Progenitor cell of endocrine pancreas (in vitro differentiated cells): ENCODE measurements at regions not wholly inside any gene's neighbourhood (a gene's known extent, or its start where the extent isn't known, plus 50 kb on each side); places are given as distances from the start of the nearest gene placed in this dataset.

ENCODE experiments used
- DNase-seq: peaks from one replicate; pipeline ENCODE4 v3.0.0; 2021; ENCODE audit warnings: low spot score; ENCODE audit not compliant: unreplicated experiment
- H3K27ac Mint-ChIP-seq: 2 replicates; pipeline ENCODE4 v1.8.0; 2021; ENCODE audit warnings: mild to moderate bottlenecking, moderate library complexity, mixed read lengths
- H3K27me3 Mint-ChIP-seq: 2 replicates; pipeline ENCODE4 v1.8.0; 2021; ENCODE audit warnings: mixed read lengths
- H3K36me3 Mint-ChIP-seq: 2 replicates; pipeline ENCODE4 v1.8.0; 2022; ENCODE audit warnings: mixed read lengths; ENCODE audit not compliant: insufficient read depth
- H3K4me1 Mint-ChIP-seq: 2 replicates; pipeline ENCODE4 v1.8.0; 2021; ENCODE audit warnings: low read depth, mixed read lengths
- H3K4me3 Mint-ChIP-seq: 2 replicates; pipeline ENCODE4 v1.8.0; 2021; ENCODE audit warnings: low read depth, mild to moderate bottlenecking, moderate library complexity, mixed read lengths
- H3K9me3 Mint-ChIP-seq: 2 replicates; pipeline ENCODE4 v1.8.0; 2021; ENCODE audit warnings: low read depth, mixed read lengths
- CTCF ChIP-seq: fragments of 200-600 bp; sonication (generic); IDR thresholded peaks from one replicate; pipeline ENCODE4 v1.5.0; 2021; ENCODE audit warnings: antibody characterized with exemption, mild to moderate bottlenecking; ENCODE audit not compliant: unreplicated experiment

- peaks cover 3% of the 10 kb centered on the region for H3K27me3 Mint-ChIP-seq
- no peak overlapping the region for H3K27ac Mint-ChIP-seq
- H3K36me3 Mint-ChIP-seq, result no peaks in the 10 kb centered on the region
- DNase-seq, result no peak
- no peak overlapping the region for H3K4me3 Mint-ChIP-seq
- TF ChIP-seq CTCF, result no peak
- H3K9me3 Mint-ChIP-seq, result no peaks in the 10 kb centered on the region
- peaks cover 8% of the 10 kb centered on the region for H3K4me1 Mint-ChIP-seq
These were observed 391.7 kb upstream of the PITX2 start for GRCh38 chr4:111014537-111014936.

- no peak for DNase-seq
- Mint-ChIP-seq H3K9me3 (no peaks in the 10 kb centered on the region), H3K4me3 (no peak overlapping the region), H3K27me3 (peaks cover 3% of the 10 kb centered on the region), H3K27ac (no peak overlapping the region), H3K36me3 (no peaks in the 10 kb centered on the region), H3K4me1 (peaks cover 8% of the 10 kb centered on the region)
- no peak for TF ChIP-seq CTCF
These were observed 393.5 kb upstream of the PITX2 start for GRCh38 chr4:111016416-111016815.

GRCh38 chr4:111018216-111018615 is 395.3 kb upstream of the PITX2 start:
- Mint-ChIP-seq H3K36me3 (no peaks in the 10 kb centered on the region), H3K4me1 (peaks cover 8% of the 10 kb centered on the region), H3K9me3 (no peaks in the 10 kb centered on the region), H3K4me3 (no peak overlapping the region), H3K27ac (no peak overlapping the region), H3K27me3 (peaks cover 3% of the 10 kb centered on the region)
- DNase-seq, result no peak
- TF ChIP-seq CTCF, result no peak

GRCh38 chr4:111020476-111020875 is 397.6 kb upstream of the PITX2 start:
- H3K4me1 Mint-ChIP-seq, result peaks cover 8% of the 10 kb centered on the region
- H3K36me3 Mint-ChIP-seq, result no peaks in the 10 kb centered on the region
- TF ChIP-seq CTCF, result no peak
- no peaks in the 10 kb centered on the region for H3K9me3 Mint-ChIP-seq
- DNase-seq, result no peak
- H3K27me3 Mint-ChIP-seq, result no peaks in the 10 kb centered on the region
- H3K4me3 Mint-ChIP-seq, result no peak overlapping the region
- H3K27ac Mint-ChIP-seq, result no peak overlapping the region

- no peak overlapping the region for H3K4me3 Mint-ChIP-seq
- H3K36me3 Mint-ChIP-seq, result no peaks in the 10 kb centered on the region
- H3K4me1 Mint-ChIP-seq, result peaks cover 8% of the 10 kb centered on the region
- H3K27me3 Mint-ChIP-seq, result no peaks in the 10 kb centered on the region
- DNase-seq, result no peak
- no peaks in the 10 kb centered on the region for H3K9me3 Mint-ChIP-seq
- no peak overlapping the region for H3K27ac Mint-ChIP-seq
- no peak for TF ChIP-seq CTCF
These were observed 398.1 kb upstream of the PITX2 start for GRCh38 chr4:111020961-111021360.
